SK-N-DZ (cell line): ENCODE measurements at regions not wholly inside any gene's neighbourhood (a gene's known extent, or its start where the extent isn't known, plus 50 kb on each side); places are given as distances from the start of the nearest gene placed in this dataset.
"Not testable (repeated sequence)": the region's sequence is repeated elsewhere in the genome, so short reads cannot be mapped to it uniquely, and the experiment has no call there.

Source experiments
- DNase-seq: peaks from one replicate; pipeline ENCODE4 v3.0.0-alpha.2; 2015; ENCODE audit warnings: low spot score

GRCh38 chr1:83400173-83400572 is 598.8 kb downstream of the TTLL7 start:
- DNase-seq: peak; percentile 79

GRCh38 chr1:83398125-83398524 is 600.8 kb downstream of the TTLL7 start:
- DNase-seq: not testable (repeated sequence)

- DNase-seq: peak; percentile 42
These were observed 603.8 kb downstream of the TTLL7 start for GRCh38 chr1:83395130-83395529.

- DNase-seq: not testable (repeated sequence)
These were observed 612.0 kb downstream of the TTLL7 start for GRCh38 chr1:83386946-83387345.

GRCh38 chr1:83383107-83383506 is 615.8 kb downstream of the TTLL7 start:
- not testable (repeated sequence) for DNase-seq

- not testable (repeated sequence) for DNase-seq
These were observed 625.9 kb downstream of the TTLL7 start for GRCh38 chr1:83373018-83373417.

GRCh38 chr1:83369853-83370252 is 629.1 kb downstream of the TTLL7 start:
- DNase-seq: not testable (repeated sequence)

GRCh38 chr1:83365320-83365719 is 633.6 kb downstream of the TTLL7 start:
- DNase-seq: not testable (repeated sequence)

GRCh38 chr1:83345375-83345774 is 653.6 kb downstream of the TTLL7 start:
- not testable (repeated sequence) for DNase-seq

- not testable (repeated sequence) for DNase-seq
These were observed 655.2 kb downstream of the TTLL7 start for GRCh38 chr1:83343767-83344166.

GRCh38 chr1:83342995-83343394 is 655.9 kb downstream of the TTLL7 start:
- DNase-seq: not testable (repeated sequence)

- not testable (repeated sequence) for DNase-seq
These were observed 666.6 kb downstream of the TTLL7 start for GRCh38 chr1:83332308-83332707.

- no peak for DNase-seq
These were observed 680.6 kb downstream of the TTLL7 start for GRCh38 chr1:83318366-83318765.

- DNase-seq: peak; percentile 84
These were observed 683.5 kb downstream of the TTLL7 start for GRCh38 chr1:83315446-83315845.

GRCh38 chr1:83310161-83310560 is 688.8 kb downstream of the TTLL7 start:
- peak; percentile 23 for DNase-seq

GRCh38 chr1:83309035-83309434 is 689.9 kb downstream of the TTLL7 start:
- DNase-seq: not testable (repeated sequence)

GRCh38 chr1:83306811-83307210 is 692.1 kb downstream of the TTLL7 start:
- not testable (repeated sequence) for DNase-seq

GRCh38 chr1:83295594-83295993 is 703.3 kb downstream of the TTLL7 start:
- DNase-seq: not testable (repeated sequence)

- not testable (repeated sequence) for DNase-seq
These were observed 711.5 kb downstream of the TTLL7 start for GRCh38 chr1:83287391-83287790.

- peak; percentile 83 for DNase-seq
These were observed 724.3 kb downstream of the TTLL7 start for GRCh38 chr1:83274656-83275055.

GRCh38 chr1:83272484-83272883 is 726.4 kb downstream of the TTLL7 start:
- not testable (repeated sequence) for DNase-seq

- DNase-seq: not testable (repeated sequence)
These were observed 727.1 kb downstream of the TTLL7 start for GRCh38 chr1:83271834-83272233.

GRCh38 chr1:83270801-83271200 is 728.1 kb downstream of the TTLL7 start:
- DNase-seq: not testable (repeated sequence)

GRCh38 chr1:83263808-83264207 is 735.1 kb downstream of the TTLL7 start:
- DNase-seq: not testable (repeated sequence)
